Ishikawa (cell line): ENCODE measurements at regions not wholly inside any gene's neighbourhood (a gene's known extent, or its start where the extent isn't known, plus 50 kb on each side); places are given as distances from the start of the nearest gene placed in this dataset.

Experiments
- EP300 ChIP-seq: IDR thresholded peaks from 2 replicates; pipeline ENCODE4 v1.6.1; 2012; ENCODE audit warnings: borderline replicate concordance
- FOXM1 ChIP-seq: IDR thresholded peaks from 2 replicates; pipeline ENCODE4 v1.6.1; 2012; ENCODE audit warnings: low read depth, borderline replicate concordance
- TAF1 ChIP-seq: IDR thresholded peaks from 2 replicates; pipeline ENCODE4 v1.6.1; 2012; ENCODE audit warnings: low read depth, mild to moderate bottlenecking
- TF ChIP-seq, protein P1 (sequence below): IDR thresholded peaks from 2 replicates; pipeline ENCODE4 v1.6.1; 2012; ENCODE audit warnings: low read depth, mild to moderate bottlenecking
- TF ChIP-seq, protein P2 (sequence below): IDR thresholded peaks from 2 replicates; pipeline ENCODE4 v1.6.1; 2012

DNA sequence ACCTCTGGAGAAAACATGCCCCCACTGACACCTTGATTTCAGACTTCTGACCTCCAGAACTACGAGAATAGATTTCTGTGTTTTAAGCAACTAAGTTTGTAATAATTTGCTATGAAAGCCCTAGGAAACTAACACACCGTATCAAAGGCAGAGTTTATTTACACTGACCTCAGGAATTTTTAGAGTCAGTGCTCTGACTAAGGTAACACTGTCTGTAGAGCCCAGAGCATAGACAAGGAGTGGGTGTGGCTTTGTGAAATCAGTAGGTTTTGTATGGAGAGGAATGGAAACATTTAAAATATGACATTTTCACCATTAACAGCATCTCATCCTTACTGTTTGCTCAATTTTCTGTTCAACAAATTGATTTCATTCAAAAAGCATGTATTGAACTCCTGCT is 764.4 kb upstream of the PCDH10 start:
- TF ChIP-seq FOXM1 (no peak), EP300 (no peak), TAF1 (no peak)
- TF ChIP-seq, protein P1, sequence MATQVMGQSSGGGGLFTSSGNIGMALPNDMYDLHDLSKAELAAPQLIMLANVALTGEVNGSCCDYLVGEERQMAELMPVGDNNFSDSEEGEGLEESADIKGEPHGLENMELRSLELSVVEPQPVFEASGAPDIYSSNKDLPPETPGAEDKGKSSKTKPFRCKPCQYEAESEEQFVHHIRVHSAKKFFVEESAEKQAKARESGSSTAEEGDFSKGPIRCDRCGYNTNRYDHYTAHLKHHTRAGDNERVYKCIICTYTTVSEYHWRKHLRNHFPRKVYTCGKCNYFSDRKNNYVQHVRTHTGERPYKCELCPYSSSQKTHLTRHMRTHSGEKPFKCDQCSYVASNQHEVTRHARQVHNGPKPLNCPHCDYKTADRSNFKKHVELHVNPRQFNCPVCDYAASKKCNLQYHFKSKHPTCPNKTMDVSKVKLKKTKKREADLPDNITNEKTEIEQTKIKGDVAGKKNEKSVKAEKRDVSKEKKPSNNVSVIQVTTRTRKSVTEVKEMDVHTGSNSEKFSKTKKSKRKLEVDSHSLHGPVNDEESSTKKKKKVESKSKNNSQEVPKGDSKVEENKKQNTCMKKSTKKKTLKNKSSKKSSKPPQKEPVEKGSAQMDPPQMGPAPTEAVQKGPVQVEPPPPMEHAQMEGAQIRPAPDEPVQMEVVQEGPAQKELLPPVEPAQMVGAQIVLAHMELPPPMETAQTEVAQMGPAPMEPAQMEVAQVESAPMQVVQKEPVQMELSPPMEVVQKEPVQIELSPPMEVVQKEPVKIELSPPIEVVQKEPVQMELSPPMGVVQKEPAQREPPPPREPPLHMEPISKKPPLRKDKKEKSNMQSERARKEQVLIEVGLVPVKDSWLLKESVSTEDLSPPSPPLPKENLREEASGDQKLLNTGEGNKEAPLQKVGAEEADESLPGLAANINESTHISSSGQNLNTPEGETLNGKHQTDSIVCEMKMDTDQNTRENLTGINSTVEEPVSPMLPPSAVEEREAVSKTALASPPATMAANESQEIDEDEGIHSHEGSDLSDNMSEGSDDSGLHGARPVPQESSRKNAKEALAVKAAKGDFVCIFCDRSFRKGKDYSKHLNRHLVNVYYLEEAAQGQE: no peak
- TF ChIP-seq, protein P2, sequence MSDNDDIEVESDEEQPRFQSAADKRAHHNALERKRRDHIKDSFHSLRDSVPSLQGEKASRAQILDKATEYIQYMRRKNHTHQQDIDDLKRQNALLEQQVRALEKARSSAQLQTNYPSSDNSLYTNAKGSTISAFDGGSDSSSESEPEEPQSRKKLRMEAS: no peak
